ENCODE measurements at regions not wholly inside any gene's neighbourhood (a gene's known extent, or its start where the extent isn't known, plus 50 kb on each side); places are given as distances from the start of the nearest gene placed in this dataset.

GRCh38 chr16:52252680-52253079 lies 294.3 kb downstream of the TOX3 start:
- no peak overlapping the region for H3K9ac ChIP-seq (ENCODE audit: low read depth, low read length, poor library complexity, severe bottlenecking)
- H3K9me2 ChIP-seq (replicated peaks; ENCODE audit: low read depth, low read length), result no peaks in the 10 kb centered on the region
- no peak overlapping the region for H2AFZ ChIP-seq (ENCODE audit: low read length)
- H3K27me3 ChIP-seq (ENCODE audit: insufficient read depth, low read length, poor library complexity, severe bottlenecking), result no peaks in the 10 kb centered on the region
- H3K9me3 ChIP-seq (ENCODE audit: insufficient read depth, low read depth, low read length), result no peaks in the 10 kb centered on the region
- no peaks in the 10 kb centered on the region for H3K36me3 ChIP-seq (ENCODE audit: insufficient read depth, low read length)
- no peak for TF ChIP-seq EZH2phosphoT487 (IDR thresholded peaks at IDR 0.05; ENCODE audit: borderline replicate concordance)
- no peak for TF ChIP-seq CTCF (conservative IDR thresholded peaks at IDR 0.05; ENCODE audit: low read length)
- H3K79me2 ChIP-seq (ENCODE audit: insufficient read depth, low read length), result no peaks in the 10 kb centered on the region
- no peaks in the 10 kb centered on the region; the same call in 1 of the 2 replicates for H3F3A ChIP-seq (ENCODE audit: low read depth)
- no peaks in the 10 kb centered on the region for H3K4me1 ChIP-seq (ENCODE audit: insufficient read depth, low read length, poor library complexity, severe bottlenecking)
- no peaks in the 10 kb centered on the region for H4K20me1 ChIP-seq (ENCODE audit: insufficient read depth, low read length, poor library complexity, severe bottlenecking)
- no peak overlapping the region for H3K4me3 ChIP-seq (ENCODE audit: low read length, poor library complexity, severe bottlenecking)
- H3K4me2 ChIP-seq (ENCODE audit: low read depth, low read length, poor library complexity, severe bottlenecking), result no peak overlapping the region

- no peak overlapping the region for H3K4me2 ChIP-seq (ENCODE audit: low read depth, low read length, poor library complexity, severe bottlenecking)
- no peaks in the 10 kb centered on the region for H3K27me3 ChIP-seq (ENCODE audit: insufficient read depth, low read length, poor library complexity, severe bottlenecking)
- H3K9me2 ChIP-seq (replicated peaks; ENCODE audit: low read depth, low read length), result no peaks in the 10 kb centered on the region
- no peak overlapping the region for H3K4me3 ChIP-seq (ENCODE audit: low read length, poor library complexity, severe bottlenecking)
- H3K9ac ChIP-seq (ENCODE audit: low read depth, low read length, poor library complexity, severe bottlenecking), result no peak overlapping the region
- H3K4me1 ChIP-seq (ENCODE audit: insufficient read depth, low read length, poor library complexity, severe bottlenecking), result no peaks in the 10 kb centered on the region
- no peak for TF ChIP-seq CTCF (conservative IDR thresholded peaks at IDR 0.05; ENCODE audit: low read length)
- TF ChIP-seq EZH2phosphoT487 (IDR thresholded peaks at IDR 0.05; ENCODE audit: borderline replicate concordance), result no peak
- H3K9me3 ChIP-seq (ENCODE audit: insufficient read depth, low read depth, low read length), result peaks cover 3% of the 10 kb centered on the region; the same call in 1 of the 2 replicates
- no peaks in the 10 kb centered on the region; the same call in 1 of the 2 replicates for H3F3A ChIP-seq (ENCODE audit: low read depth)
- no peaks in the 10 kb centered on the region for H3K36me3 ChIP-seq (ENCODE audit: insufficient read depth, low read length)
- H2AFZ ChIP-seq (ENCODE audit: low read length), result no peak overlapping the region
- H3K79me2 ChIP-seq (ENCODE audit: insufficient read depth, low read length), result no peaks in the 10 kb centered on the region
- H4K20me1 ChIP-seq (ENCODE audit: insufficient read depth, low read length, poor library complexity, severe bottlenecking), result no peaks in the 10 kb centered on the region
Measured at GRCh38 chr16:52251495-52251894, 295.4 kb downstream of the TOX3 start.

- TF ChIP-seq CTCF (conservative IDR thresholded peaks at IDR 0.05; ENCODE audit: low read length), result no peak
- no peak for TF ChIP-seq EZH2phosphoT487 (IDR thresholded peaks at IDR 0.05; ENCODE audit: borderline replicate concordance)
- Histone ChIP-seq H3K9me3 (ENCODE audit: insufficient read depth, low read depth, low read length) (peaks cover 3% of the 10 kb centered on the region; the same call in 1 of the 2 replicates), H3K36me3 (ENCODE audit: insufficient read depth, low read length) (no peaks in the 10 kb centered on the region), H3K79me2 (ENCODE audit: insufficient read depth, low read length) (no peaks in the 10 kb centered on the region), H3K9ac (ENCODE audit: low read depth, low read length, poor library complexity, severe bottlenecking) (no peak overlapping the region), H3K9me2 (replicated peaks; ENCODE audit: low read depth, low read length) (no peaks in the 10 kb centered on the region), H2AFZ (ENCODE audit: low read length) (no peak overlapping the region), H3K4me3 (ENCODE audit: low read length, poor library complexity, severe bottlenecking) (no peak overlapping the region), H3K4me2 (ENCODE audit: low read depth, low read length, poor library complexity, severe bottlenecking) (no peak overlapping the region), H4K20me1 (ENCODE audit: insufficient read depth, low read length, poor library complexity, severe bottlenecking) (no peaks in the 10 kb centered on the region), H3F3A (ENCODE audit: low read depth) (no peaks in the 10 kb centered on the region; the same call in 1 of the 2 replicates), H3K27me3 (ENCODE audit: insufficient read depth, low read length, poor library complexity, severe bottlenecking) (no peaks in the 10 kb centered on the region), H3K4me1 (ENCODE audit: insufficient read depth, low read length, poor library complexity, severe bottlenecking) (no peaks in the 10 kb centered on the region)
Measured at GRCh38 chr16:52247737-52248136, 299.2 kb downstream of the TOX3 start.
